ENCODE measurements at regions not wholly inside any gene's neighbourhood (a gene's known extent, or its start where the extent isn't known, plus 50 kb on each side); places are given as distances from the start of the nearest gene placed in this dataset.
A peak's percentile ranks its signal among the peaks of the same experiment; 100 is the strongest.

DNA sequence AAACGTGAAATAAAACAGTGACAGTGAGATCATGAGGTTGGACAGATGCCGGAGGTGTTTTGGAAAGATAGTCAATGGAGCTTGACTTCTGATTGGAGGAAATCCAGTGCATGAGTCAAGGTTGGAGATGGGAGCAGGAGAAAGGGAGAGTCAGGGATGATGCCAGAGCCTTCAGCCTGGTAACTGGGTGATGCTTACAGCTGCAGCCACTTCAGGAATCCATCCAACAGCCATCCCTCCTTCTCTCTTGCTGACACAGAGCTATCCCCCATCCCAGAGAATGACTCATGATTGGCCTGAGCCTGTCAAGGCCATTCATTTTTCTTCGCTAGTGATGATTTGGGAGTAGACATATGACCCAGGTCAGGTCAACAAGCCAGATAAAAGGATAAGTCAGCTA is 112.8 kb downstream of the SAMD5 start:
- no peak overlapping the region for H3K27ac ChIP-seq (ENCODE audit: low read depth, low read length)
- Mint-ChIP-seq H3K27me3 (no peaks in the 10 kb centered on the region), H3K27ac (no peak overlapping the region), H3K9me3 (no peaks in the 10 kb centered on the region), H3K4me1 (no peaks in the 10 kb centered on the region), H3K36me3 (no peaks in the 10 kb centered on the region), H3K4me3 (no peak overlapping the region)
- ChIA-PET POLR2A (no interaction called here), CTCF (no interaction called here)
- H3K27me3 ChIP-seq (ENCODE audit: insufficient read depth, low read length, poor library complexity, severe bottlenecking): no peaks in the 10 kb centered on the region
- H3K4me3 ChIP-seq (ENCODE audit: low read length): no peak overlapping the region
- no peaks in the 10 kb centered on the region for H3K36me3 ChIP-seq (ENCODE audit: insufficient read depth, low read length)
- no peaks in the 10 kb centered on the region for H3K4me1 ChIP-seq (ENCODE audit: insufficient read depth, low read length)
- no peak for DNase-seq
- no peaks in the 10 kb centered on the region for H3K9me3 ChIP-seq (ENCODE audit: low read length)

DNA sequence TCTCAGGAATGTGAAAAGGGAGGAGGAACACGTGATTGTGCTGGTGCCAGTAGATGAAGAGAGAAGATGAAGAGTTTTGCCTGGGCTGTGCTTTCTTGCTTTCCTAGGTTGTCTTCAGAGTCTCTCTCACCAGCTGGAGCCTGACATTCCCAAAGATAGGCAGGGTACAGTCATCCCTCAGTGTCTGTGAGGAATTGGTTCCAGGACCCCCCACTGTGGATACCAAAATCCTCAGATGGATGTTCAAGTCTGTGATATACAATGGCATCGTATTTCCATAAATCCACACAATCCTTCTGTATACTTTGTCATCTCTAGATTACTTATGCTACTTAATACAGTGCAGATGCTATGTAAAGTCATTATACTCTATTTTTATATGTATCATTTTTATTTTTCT is 113.5 kb downstream of the SAMD5 start:
- Histone ChIP-seq H3K4me1 (ENCODE audit: insufficient read depth, low read length) (no peaks in the 10 kb centered on the region), H3K27me3 (ENCODE audit: insufficient read depth, low read length, poor library complexity, severe bottlenecking) (no peaks in the 10 kb centered on the region), H3K27ac (ENCODE audit: low read depth, low read length) (no peak overlapping the region), H3K9me3 (ENCODE audit: low read length) (no peaks in the 10 kb centered on the region), H3K4me3 (ENCODE audit: low read length) (no peak overlapping the region), H3K36me3 (ENCODE audit: insufficient read depth, low read length) (no peaks in the 10 kb centered on the region)
- H3K4me1 Mint-ChIP-seq: no peaks in the 10 kb centered on the region
- H3K27ac Mint-ChIP-seq: no peak overlapping the region
- POLR2A ChIA-PET: no interaction called here
- no peaks in the 10 kb centered on the region for H3K9me3 Mint-ChIP-seq
- H3K4me3 Mint-ChIP-seq: no peak overlapping the region
- no peak for DNase-seq
- H3K36me3 Mint-ChIP-seq: no peaks in the 10 kb centered on the region
- CTCF ChIA-PET: no interaction called here
- H3K27me3 Mint-ChIP-seq: no peaks in the 10 kb centered on the region

DNA sequence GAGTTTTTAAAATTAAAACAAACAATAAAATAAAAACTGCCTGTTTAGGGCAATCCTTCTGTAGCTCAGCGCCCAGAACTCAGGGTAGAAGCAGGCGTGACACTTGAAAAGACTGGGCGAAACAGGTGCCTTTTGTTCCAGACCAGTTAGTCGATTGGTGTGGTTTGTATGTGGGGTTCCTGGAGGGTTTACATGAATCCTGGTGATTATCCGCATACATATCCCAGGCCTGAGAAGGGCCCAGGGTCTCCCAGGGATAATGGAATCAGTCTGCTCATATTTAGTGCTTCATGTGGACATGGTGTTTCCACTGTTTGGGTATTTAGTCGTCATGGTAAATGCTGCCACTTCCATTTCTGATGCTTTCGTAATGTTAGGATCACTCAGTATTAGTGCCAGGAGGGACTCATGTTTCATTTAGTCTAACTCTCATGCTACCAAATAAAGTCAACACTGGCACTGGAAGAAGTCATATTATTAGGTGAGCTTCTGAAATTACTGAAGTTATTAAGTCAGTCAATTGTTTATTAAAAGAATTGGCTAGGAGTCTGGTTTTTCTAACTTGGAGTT is 116.5 kb downstream of the SAMD5 start:
- no peaks in the 10 kb centered on the region for H3K36me3 Mint-ChIP-seq
- H3K4me1 Mint-ChIP-seq: no peaks in the 10 kb centered on the region
- ChIA-PET POLR2A (no interaction called here), CTCF (no interaction called here)
- no peaks in the 10 kb centered on the region for H3K9me3 Mint-ChIP-seq
- H3K4me1 ChIP-seq (ENCODE audit: insufficient read depth, low read length): no peaks in the 10 kb centered on the region
- H3K4me3 ChIP-seq (ENCODE audit: low read length): no peak overlapping the region
- H3K36me3 ChIP-seq (ENCODE audit: insufficient read depth, low read length): no peaks in the 10 kb centered on the region
- H3K27me3 ChIP-seq (ENCODE audit: insufficient read depth, low read length, poor library complexity, severe bottlenecking): no peaks in the 10 kb centered on the region
- H3K27me3 Mint-ChIP-seq: no peaks in the 10 kb centered on the region
- H3K4me3 Mint-ChIP-seq: peak overlapping the region in 1 of 7 donors; percentile 9
- no peaks in the 10 kb centered on the region for H3K9me3 ChIP-seq (ENCODE audit: low read length)
- no peak overlapping the region for H3K27ac ChIP-seq (ENCODE audit: low read depth, low read length)
- H3K27ac Mint-ChIP-seq: no peak overlapping the region
- DNase-seq: no peak

DNA sequence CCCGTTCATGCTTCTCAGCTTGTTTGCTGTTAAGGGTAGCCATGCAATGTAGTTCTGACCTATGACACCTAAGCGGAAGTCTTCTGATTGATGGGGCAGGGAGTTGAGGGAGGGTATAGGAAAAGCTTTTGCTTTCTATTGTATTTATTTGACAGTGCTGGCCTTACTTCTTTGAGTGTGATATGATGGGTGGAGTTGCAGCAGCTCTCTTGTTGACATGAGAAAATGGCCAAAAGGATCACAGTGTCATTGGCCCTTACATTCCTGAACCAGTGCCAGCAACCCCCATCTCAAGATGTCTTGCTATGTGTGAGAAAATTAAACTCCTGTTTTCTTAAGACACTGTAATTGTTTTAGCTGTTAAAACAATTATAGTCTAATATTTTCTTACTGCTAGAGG is 117.5 kb downstream of the SAMD5 start:
- no peaks in the 10 kb centered on the region for H3K36me3 ChIP-seq (ENCODE audit: insufficient read depth, low read length)
- Mint-ChIP-seq H3K27ac (no peak overlapping the region), H3K9me3 (peaks cover 0 to 5% (median 0%) of the 10 kb centered on the region in 5 donors), H3K27me3 (no peaks in the 10 kb centered on the region), H3K4me3 (no peak overlapping the region), H3K4me1 (no peaks in the 10 kb centered on the region), H3K36me3 (no peaks in the 10 kb centered on the region)
- ChIA-PET POLR2A (no interaction called here), CTCF (no interaction called here)
- DNase-seq: no peak
- H3K4me3 ChIP-seq (ENCODE audit: low read length): no peak overlapping the region
- no peak overlapping the region for H3K27ac ChIP-seq (ENCODE audit: low read depth, low read length)
- no peaks in the 10 kb centered on the region for H3K27me3 ChIP-seq (ENCODE audit: insufficient read depth, low read length, poor library complexity, severe bottlenecking)
- no peaks in the 10 kb centered on the region for H3K9me3 ChIP-seq (ENCODE audit: low read length)
- H3K4me1 ChIP-seq (ENCODE audit: insufficient read depth, low read length): no peaks in the 10 kb centered on the region

DNA sequence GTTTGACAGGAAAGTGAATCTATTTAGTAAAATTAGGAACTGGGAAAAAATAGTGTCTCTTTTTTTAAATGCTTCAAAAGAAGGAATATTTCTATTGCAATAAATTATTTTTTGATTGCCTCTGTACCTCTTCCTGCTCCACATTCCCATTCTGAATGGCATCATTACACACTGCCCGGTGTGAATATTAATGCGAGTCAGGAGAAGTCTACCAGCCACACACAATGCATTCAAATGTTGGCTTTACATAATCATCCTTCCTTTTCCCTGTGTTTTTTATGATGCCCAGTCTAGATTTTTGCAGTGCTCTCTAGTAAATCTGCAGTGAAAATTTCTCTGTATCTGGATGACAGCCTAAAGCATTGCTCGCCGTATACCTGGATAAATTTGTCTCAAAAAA is 118.9 kb downstream of the SAMD5 start:
- Mint-ChIP-seq H3K27ac (no peak overlapping the region), H3K9me3 (peaks cover 0 to 8% (median 0%) of the 10 kb centered on the region in 5 donors), H3K4me3 (no peak overlapping the region), H3K36me3 (no peaks in the 10 kb centered on the region), H3K27me3 (no peaks in the 10 kb centered on the region), H3K4me1 (no peaks in the 10 kb centered on the region)
- Histone ChIP-seq H3K4me1 (ENCODE audit: insufficient read depth, low read length) (no peaks in the 10 kb centered on the region), H3K27ac (ENCODE audit: low read depth, low read length) (no peak overlapping the region), H3K4me3 (ENCODE audit: low read length) (no peak overlapping the region), H3K36me3 (ENCODE audit: insufficient read depth, low read length) (no peaks in the 10 kb centered on the region), H3K9me3 (ENCODE audit: low read length) (no peaks in the 10 kb centered on the region), H3K27me3 (ENCODE audit: insufficient read depth, low read length, poor library complexity, severe bottlenecking) (no peaks in the 10 kb centered on the region)
- no peak for DNase-seq
- ChIA-PET POLR2A (no interaction called here), CTCF (no interaction called here)

DNA sequence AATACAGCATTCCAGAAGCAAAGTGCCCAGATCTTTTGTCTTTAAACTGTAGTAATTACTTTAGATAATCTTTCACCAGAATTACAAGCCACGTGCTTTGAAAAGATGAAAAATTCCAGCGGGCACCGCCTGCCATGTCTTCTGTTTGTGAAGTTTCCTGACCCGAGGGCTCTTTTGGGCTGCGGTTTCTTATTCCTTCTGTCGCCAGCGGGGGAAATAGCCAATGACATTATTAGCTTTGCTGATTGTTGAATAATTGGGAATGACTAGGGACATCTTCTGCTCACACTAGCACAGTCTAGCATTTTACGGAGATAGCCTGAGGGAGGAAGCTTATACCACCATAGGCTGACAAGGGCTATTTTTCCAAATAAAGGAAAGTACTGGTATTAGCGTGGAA is 124.7 kb downstream of the SAMD5 start:
- CTCF ChIA-PET: no interaction called here

DNA sequence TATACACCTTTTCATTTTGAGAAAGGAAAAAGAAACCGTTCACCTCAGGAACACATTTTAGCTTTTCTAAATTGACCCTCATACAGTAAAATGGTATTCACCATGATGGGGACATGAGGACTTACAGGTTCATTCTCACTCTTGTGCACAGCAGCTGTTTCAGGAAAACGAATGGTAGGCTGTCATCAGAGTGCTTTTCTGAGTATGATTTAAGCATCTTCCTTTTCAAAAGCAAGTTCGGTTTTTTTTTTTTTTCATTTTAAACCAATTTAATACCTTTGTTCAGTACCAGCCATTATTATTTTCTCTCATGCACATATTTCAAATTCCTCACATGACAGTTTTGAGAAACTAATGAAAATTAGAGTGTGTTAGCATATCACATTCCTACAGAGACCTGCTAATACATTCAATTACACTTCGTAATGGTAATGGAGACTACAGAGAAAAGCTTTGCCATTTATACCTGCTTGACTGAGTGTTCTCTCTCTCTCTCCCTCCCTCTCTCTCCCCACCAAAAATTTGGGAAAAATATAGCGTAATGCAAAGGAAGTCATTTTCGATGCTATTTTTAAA is 129.2 kb downstream of the SAMD5 start:
- Mint-ChIP-seq H3K27ac (no peak overlapping the region), H3K36me3 (no peaks in the 10 kb centered on the region), H3K27me3 (peaks cover 0 to 4% of the 10 kb centered on the region in 2 donors), H3K4me3 (no peak overlapping the region), H3K9me3 (peaks cover 0 to 7% (median 2%) of the 10 kb centered on the region in 5 donors), H3K4me1 (no peaks in the 10 kb centered on the region)
- H3K9me3 ChIP-seq (ENCODE audit: low read length): no peaks in the 10 kb centered on the region
- no peak overlapping the region for H3K27ac ChIP-seq (ENCODE audit: low read depth, low read length)
- CTCF ChIA-PET: no interaction called here
- no peak overlapping the region for H3K4me3 ChIP-seq (ENCODE audit: low read length)
- H3K4me1 ChIP-seq (ENCODE audit: insufficient read depth, low read length): no peaks in the 10 kb centered on the region
- POLR2A ChIA-PET: no interaction called here
- no peaks in the 10 kb centered on the region for H3K36me3 ChIP-seq (ENCODE audit: insufficient read depth, low read length)
- H3K27me3 ChIP-seq (ENCODE audit: insufficient read depth, low read length, poor library complexity, severe bottlenecking): no peaks in the 10 kb centered on the region
- no peak for DNase-seq

More for the DNA sequence above, 124.7 kb downstream of the SAMD5 start:
- no peaks in the 10 kb centered on the region for H3K9me3 ChIP-seq (ENCODE audit: low read length)
- POLR2A ChIA-PET: no interaction called here
- no peaks in the 10 kb centered on the region for H3K27me3 Mint-ChIP-seq
- H3K36me3 Mint-ChIP-seq: no peaks in the 10 kb centered on the region
- no peak overlapping the region for H3K4me3 Mint-ChIP-seq
- H3K4me1 ChIP-seq (ENCODE audit: insufficient read depth, low read length): no peaks in the 10 kb centered on the region
- no peak overlapping the region for H3K27ac ChIP-seq (ENCODE audit: low read depth, low read length)
- H3K27me3 ChIP-seq (ENCODE audit: insufficient read depth, low read length, poor library complexity, severe bottlenecking): no peaks in the 10 kb centered on the region
- H3K4me1 Mint-ChIP-seq: no peaks in the 10 kb centered on the region
- H3K27ac Mint-ChIP-seq: no peak overlapping the region
- H3K36me3 ChIP-seq (ENCODE audit: insufficient read depth, low read length): no peaks in the 10 kb centered on the region
- DNase-seq: no peak
- H3K4me3 ChIP-seq (ENCODE audit: low read length): no peak overlapping the region
- peaks cover 0 to 14% (median 2%) of the 10 kb centered on the region in 5 donors for H3K9me3 Mint-ChIP-seq

DNA sequence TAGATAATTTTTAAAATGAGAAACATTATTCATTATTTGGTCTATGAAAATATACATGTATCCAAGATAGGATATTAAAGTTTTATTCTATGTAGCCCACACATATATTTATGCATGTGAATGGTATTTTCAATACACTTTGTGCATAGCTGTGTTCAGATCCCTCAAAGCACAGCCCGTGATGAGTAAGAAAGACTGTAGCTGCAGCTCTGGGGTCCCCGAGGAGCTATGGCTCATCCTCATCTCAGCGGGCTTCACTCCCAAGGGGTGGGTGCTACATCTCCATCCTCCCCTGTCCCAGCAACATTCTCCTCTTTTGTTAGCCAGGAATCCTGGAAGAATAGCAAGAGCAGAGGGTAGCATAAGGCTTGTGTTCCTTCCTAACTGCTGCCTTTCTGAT is 130.8 kb downstream of the SAMD5 start:
- CTCF ChIA-PET: no interaction called here
- H3K9me3 Mint-ChIP-seq: peaks cover 0 to 6% (median 0%) of the 10 kb centered on the region in 5 donors
- peaks cover 0 to 4% of the 10 kb centered on the region in 2 donors for H3K27me3 Mint-ChIP-seq
- no peak overlapping the region for H3K27ac Mint-ChIP-seq
- no peak overlapping the region for H3K4me3 Mint-ChIP-seq
- no peaks in the 10 kb centered on the region for H3K27me3 ChIP-seq (ENCODE audit: insufficient read depth, low read length, poor library complexity, severe bottlenecking)
- H3K36me3 ChIP-seq (ENCODE audit: insufficient read depth, low read length): no peaks in the 10 kb centered on the region
- no peaks in the 10 kb centered on the region for H3K4me1 Mint-ChIP-seq
- H3K27ac ChIP-seq (ENCODE audit: low read depth, low read length): no peak overlapping the region
- H3K4me1 ChIP-seq (ENCODE audit: insufficient read depth, low read length): no peaks in the 10 kb centered on the region
- no peaks in the 10 kb centered on the region for H3K9me3 ChIP-seq (ENCODE audit: low read length)
- no peak overlapping the region for H3K4me3 ChIP-seq (ENCODE audit: low read length)
- DNase-seq: no peak
- POLR2A ChIA-PET: no interaction called here
- H3K36me3 Mint-ChIP-seq: no peaks in the 10 kb centered on the region

- CTCF ChIA-PET: no interaction called here
- POLR2A ChIA-PET: no interaction called here
- Mint-ChIP-seq H3K27ac (no peak overlapping the region), H3K4me3 (no peak overlapping the region), H3K27me3 (peaks cover 0 to 4% of the 10 kb centered on the region in 2 donors), H3K9me3 (peaks cover 0 to 2% (median 0%) of the 10 kb centered on the region in 5 donors), H3K4me1 (no peaks in the 10 kb centered on the region), H3K36me3 (no peaks in the 10 kb centered on the region)
- Histone ChIP-seq H3K4me1 (ENCODE audit: insufficient read depth, low read length) (no peaks in the 10 kb centered on the region), H3K9me3 (ENCODE audit: low read length) (no peaks in the 10 kb centered on the region), H3K36me3 (ENCODE audit: insufficient read depth, low read length) (no peaks in the 10 kb centered on the region), H3K27ac (ENCODE audit: low read depth, low read length) (no peak overlapping the region), H3K27me3 (ENCODE audit: insufficient read depth, low read length, poor library complexity, severe bottlenecking) (no peaks in the 10 kb centered on the region), H3K4me3 (ENCODE audit: low read length) (no peak overlapping the region)
- DNase-seq: no peak
Measured at GRCh38 chr6:147640606-147641005, 132.1 kb downstream of the SAMD5 start.

All from CD8-positive, alpha-beta memory T cell (primary cell).